Mesenchymal stem cell (in vitro differentiated cells and primary cell): ENCODE measurements at regions not wholly inside any gene's neighbourhood (a gene's known extent, or its start where the extent isn't known, plus 50 kb on each side); places are given as distances from the start of the nearest gene placed in this dataset.

Source experiments
- DNase-seq: peaks from one replicate; pipeline ENCODE4 v3.0.0-alpha.2; 2013
- H2AFZ ChIP-seq: one replicate; pipeline ENCODE4 v1.6.1; 2013; ENCODE audit warnings: low read depth, mild to moderate bottlenecking, control low read depth, inconsistent platforms, low read length, moderate library complexity
- H2AK5ac ChIP-seq: 2 replicates; pipeline ENCODE4 v1.6.1; 2013; ENCODE audit warnings: low read length, moderate library complexity, mild to moderate bottlenecking, inconsistent platforms; ENCODE audit not compliant: severe bottlenecking
- H2BK120ac ChIP-seq: one replicate; pipeline ENCODE4 v1.6.1; 2013; ENCODE audit warnings: low read depth, mild to moderate bottlenecking, inconsistent platforms, low read length, moderate library complexity
- H2BK12ac ChIP-seq, 2 experiments: one replicate each; pipeline ENCODE4 v1.6.1; 2013; ENCODE audit warnings: inconsistent platforms in 2 of 2, low read length in 2 of 2, mild to moderate bottlenecking in 2 of 2, moderate library complexity in 2 of 2, control low read depth in 1 of 2
- H2BK15ac ChIP-seq: one replicate; pipeline ENCODE4 v1.6.1; 2013; ENCODE audit warnings: mild to moderate bottlenecking, low read depth, inconsistent platforms; ENCODE audit not compliant: poor library complexity, severe bottlenecking
- H2BK5ac ChIP-seq: 2 replicates; pipeline ENCODE4 v1.6.1; 2013; ENCODE audit warnings: low read depth, mild to moderate bottlenecking, low read length, control low read depth, inconsistent platforms; ENCODE audit not compliant: poor library complexity, severe bottlenecking
- H3K14ac ChIP-seq, 2 experiments: one replicate each; pipeline ENCODE4 v1.6.1; 2013; ENCODE audit warnings: inconsistent platforms in 2 of 2, low read length in 2 of 2, control low read depth in 1 of 2, mild to moderate bottlenecking in 1 of 2, moderate library complexity in 1 of 2
- H3K18ac ChIP-seq, 2 experiments: one replicate each; pipeline ENCODE4 v1.6.1; 2013; ENCODE audit warnings: inconsistent platforms in 2 of 2, low read length in 2 of 2, control low read depth in 1 of 2, low read depth in 1 of 2, mild to moderate bottlenecking in 1 of 2
- H3K23ac ChIP-seq, 2 experiments: one replicate each; pipeline ENCODE4 v1.6.1; 2013; ENCODE audit warnings: inconsistent platforms in 2 of 2, low read length in 2 of 2, mild to moderate bottlenecking in 2 of 2, moderate library complexity in 2 of 2, control low read depth in 1 of 2
- H3K27ac ChIP-seq: 2 replicates; pipeline ENCODE4 v1.5.1; 2013; ENCODE audit warnings: mild to moderate bottlenecking, moderate library complexity, low read length, control low read depth, inconsistent platforms; ENCODE audit not compliant: poor library complexity, severe bottlenecking
- H3K27me3 ChIP-seq, 2 experiments: 2 replicates each; pipeline versions ENCODE4 v1.6.1 to v1.7.0; 2013; ENCODE audit warnings: low read length in 2 of 2, mild to moderate bottlenecking in 2 of 2, moderate library complexity in 2 of 2, control low read depth in 1 of 2, inconsistent platforms in 1 of 2; ENCODE audit not compliant: control insufficient read depth in 1 of 2, insufficient read depth in 1 of 2
- H3K36me3 ChIP-seq, 2 experiments: 2 replicates each; pipeline versions ENCODE4 v1.6.1 to v1.7.0; 2013; ENCODE audit warnings: low read length in 2 of 2, control low read depth in 1 of 2, inconsistent platforms in 1 of 2, low read depth in 1 of 2, mild to moderate bottlenecking in 1 of 2; ENCODE audit not compliant: insufficient read depth in 2 of 2, control insufficient read depth in 1 of 2
- H3K4ac ChIP-seq, 2 experiments: one replicate each; pipeline ENCODE4 v1.6.1; 2013; ENCODE audit warnings: inconsistent platforms in 2 of 2, low read length in 2 of 2, mild to moderate bottlenecking in 2 of 2, moderate library complexity in 2 of 2, control low read depth in 1 of 2, low read depth in 1 of 2
- H3K4me1 ChIP-seq: 2 replicates; pipeline ENCODE4 v1.6.1; 2013; ENCODE audit warnings: low read depth, low read length, control low read depth; ENCODE audit not compliant: control insufficient read depth, insufficient read depth
- H3K4me2 ChIP-seq: 2 replicates; pipeline ENCODE4 v1.6.1; 2013; ENCODE audit warnings: low read length, mild to moderate bottlenecking, inconsistent platforms; ENCODE audit not compliant: poor library complexity, severe bottlenecking
- H3K4me3 ChIP-seq, 2 experiments: 2 replicates each; pipeline versions ENCODE4 v1.5.1 to v1.7.0; 2013; ENCODE audit warnings: low read length in 2 of 2, mild to moderate bottlenecking in 2 of 2, control low read depth in 1 of 2, low read depth in 1 of 2; ENCODE audit not compliant: insufficient read depth in 1 of 2
- H3K79me1 ChIP-seq: replicated peaks from 2 replicates; pipeline ENCODE4 v1.6.1; 2013; ENCODE audit warnings: mild to moderate bottlenecking, control low read depth, low read length, inconsistent platforms; ENCODE audit not compliant: poor library complexity, severe bottlenecking
- H3K9ac ChIP-seq: 2 replicates; pipeline ENCODE4 v1.7.0; 2013; ENCODE audit warnings: mild to moderate bottlenecking, low read length, moderate library complexity
- H3K9me3 ChIP-seq: 2 replicates; pipeline ENCODE4 v1.7.0; 2013; ENCODE audit warnings: mild to moderate bottlenecking, low read length; ENCODE audit not compliant: control insufficient read depth
- H4K8ac ChIP-seq: one replicate; pipeline ENCODE4 v1.6.1; 2013; ENCODE audit warnings: inconsistent platforms, mild to moderate bottlenecking, low read length, moderate library complexity
- H4K91ac ChIP-seq: one replicate; pipeline ENCODE4 v1.6.1; 2013; ENCODE audit warnings: mild to moderate bottlenecking, low read length, inconsistent platforms
- WGBS: methylation state at CpG from one replicate; pipeline ENCODE4 v1.1.7; 2013; ENCODE audit warnings: mixed read lengths; 5-methylcytosine and 5-hydroxymethylcytosine counted together

GRCh38 chr10:114762811-114763210, 58.8 kb upstream of the FHIP2A start:
- Histone ChIP-seq H2BK15ac (no peak overlapping the region), H2BK12ac (no peak overlapping the region), H3K9me3 (no peaks in the 10 kb centered on the region), H3K14ac (no peak overlapping the region), H2BK5ac (no peak overlapping the region), H3K4ac (no peak overlapping the region), H3K4me2 (no peak overlapping the region), H2AK5ac (no peak overlapping the region), H3K36me3 (no peaks in the 10 kb centered on the region), H3K18ac (no peak overlapping the region), H2BK120ac (no peak overlapping the region), H3K27ac (no peak overlapping the region), H3K4me1 (peaks cover 6% of the 10 kb centered on the region), H3K9ac (no peak overlapping the region), H3K23ac (no peak overlapping the region), H3K27me3 (no peaks in the 10 kb centered on the region), H3K4me3 (no peak overlapping the region), H2AFZ (no peak overlapping the region), H4K8ac (no peak overlapping the region), H3K79me1 (peaks cover 9% of the 10 kb centered on the region), H4K91ac (no peak overlapping the region)
- 90% methylated on average over 4 of the region's 5 CpGs for WGBS
- no peak for DNase-seq

- Histone ChIP-seq H2AFZ (no peak overlapping the region), H4K91ac (no peak overlapping the region), H2BK12ac (no peak overlapping the region), H3K4me3 (no peak overlapping the region), H3K4me1 (peaks cover 9% of the 10 kb centered on the region), H3K9ac (no peak overlapping the region), H2AK5ac (no peak overlapping the region), H3K4ac (no peak overlapping the region), H3K9me3 (no peaks in the 10 kb centered on the region), H3K36me3 (no peaks in the 10 kb centered on the region), H2BK15ac (no peak overlapping the region), H3K79me1 (peaks cover 9% of the 10 kb centered on the region), H3K23ac (no peak overlapping the region), H2BK120ac (no peak overlapping the region), H3K18ac (no peak overlapping the region), H4K8ac (no peak overlapping the region), H3K27me3 (no peaks in the 10 kb centered on the region), H3K4me2 (no peak overlapping the region), H2BK5ac (no peak overlapping the region), H3K27ac (no peak overlapping the region), H3K14ac (no peak overlapping the region)
- no peak for DNase-seq
- 93% methylated on average over 1 of the region's 1 CpG for WGBS
These were observed 56.9 kb upstream of the FHIP2A start for GRCh38 chr10:114764656-114765055.

DNA sequence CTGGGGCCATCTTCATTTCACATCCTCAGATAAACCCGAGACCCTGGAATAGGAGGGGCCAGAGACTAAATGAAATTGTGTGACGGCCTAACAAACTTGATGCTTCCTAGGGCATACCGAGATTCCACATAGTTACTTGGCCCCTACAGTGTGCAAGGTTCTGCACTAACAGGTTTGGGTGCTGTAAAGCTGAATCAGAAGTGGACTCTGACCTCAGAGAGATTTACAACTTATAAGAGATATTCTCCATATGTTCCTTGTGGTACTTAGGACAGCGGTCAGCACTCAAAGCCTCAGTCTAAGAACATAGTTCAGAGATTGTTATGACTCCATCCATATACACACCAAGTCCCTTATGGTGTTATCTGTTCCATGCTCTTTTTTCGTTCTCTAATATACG, 55.1 kb upstream of the FHIP2A start:
- 86% methylated on average over 6 of the region's 6 CpGs for WGBS

DNA sequence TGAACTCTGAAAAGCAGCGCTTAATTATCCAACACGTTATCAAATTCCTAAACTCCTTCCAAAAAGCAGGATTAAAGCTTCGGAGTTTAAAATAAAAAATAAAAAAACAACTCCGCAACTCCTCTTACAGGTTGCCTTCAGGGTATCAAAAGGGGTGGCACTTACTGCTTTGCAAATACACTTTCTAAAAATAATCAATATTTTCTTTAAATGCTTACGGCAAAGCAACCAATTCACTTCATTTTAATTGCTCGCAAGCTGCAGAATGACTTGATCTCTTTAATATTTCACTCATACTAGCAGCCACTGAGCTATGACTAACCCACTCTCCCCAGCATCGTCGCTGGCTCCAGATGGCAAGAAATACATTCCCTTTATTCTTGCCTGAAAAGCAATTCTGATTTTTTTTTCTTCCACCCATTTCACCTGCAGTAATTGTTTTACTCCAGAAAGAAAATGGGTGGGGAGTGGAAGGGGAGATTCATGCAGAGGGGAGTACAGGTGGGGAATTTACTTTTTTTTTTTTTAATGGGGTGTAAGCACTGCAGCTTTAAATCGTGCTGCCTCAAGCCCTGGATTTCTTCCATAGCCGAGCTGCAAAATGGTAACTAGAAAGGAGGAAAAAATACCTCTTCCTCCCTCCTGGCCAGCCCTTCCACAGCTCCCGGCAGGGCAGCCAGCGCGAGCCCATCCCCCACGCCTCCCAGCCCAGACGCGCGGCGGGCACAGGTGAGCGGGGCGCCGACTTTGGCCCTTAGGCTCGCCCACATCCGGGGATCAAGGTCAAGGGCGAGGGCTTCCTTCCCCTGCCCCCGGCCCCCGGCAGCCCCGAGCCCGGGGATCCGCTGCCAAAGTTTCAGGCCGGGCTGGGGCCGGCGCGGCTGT, 54.2 kb upstream of the FHIP2A start:
- peak overlapping the region; percentile 27 for H3K9ac ChIP-seq
- 13% methylated on average over 31 of the region's 33 CpGs for WGBS

More for the DNA sequence above, 55.1 kb upstream of the FHIP2A start:
- no peaks in the 10 kb centered on the region for H3K27me3 ChIP-seq
- no peaks in the 10 kb centered on the region for H3K36me3 ChIP-seq
- H3K18ac ChIP-seq, result no peak overlapping the region
- H3K4me2 ChIP-seq, result no peak overlapping the region
- no peaks in the 10 kb centered on the region for H3K9me3 ChIP-seq
- no peak overlapping the region for H2BK5ac ChIP-seq
- DNase-seq, result no peak
- H2BK120ac ChIP-seq, result no peak overlapping the region
- no peak overlapping the region for H3K23ac ChIP-seq
- no peak overlapping the region for H3K9ac ChIP-seq
- H3K4ac ChIP-seq, result no peak overlapping the region
- H2AFZ ChIP-seq, result no peak overlapping the region
- H2BK15ac ChIP-seq, result no peak overlapping the region
- H3K79me1 ChIP-seq, result peaks cover 9% of the 10 kb centered on the region
- no peak overlapping the region for H4K91ac ChIP-seq
- peaks cover 9% of the 10 kb centered on the region for H3K4me1 ChIP-seq
- H3K27ac ChIP-seq, result no peak overlapping the region
- H2AK5ac ChIP-seq, result peak overlapping the region; percentile 58
- no peak overlapping the region for H4K8ac ChIP-seq
- no peak overlapping the region for H3K14ac ChIP-seq
- H2BK12ac ChIP-seq, result no peak overlapping the region
- H3K4me3 ChIP-seq, result no peak overlapping the region

More for the DNA sequence above, 54.2 kb upstream of the FHIP2A start:
- Histone ChIP-seq H3K14ac (peak overlapping the region in 1 of 2 experiments; percentile 65), H3K27ac (peak overlapping the region; percentile 61), H3K4me2 (peak overlapping the region; percentile 94), H3K18ac (peak overlapping the region in 1 of 2 experiments; percentile 54), H3K36me3 (no peaks in the 10 kb centered on the region), H3K4ac (no peak overlapping the region), H2AK5ac (no peak overlapping the region), H2BK12ac (no peak overlapping the region), H3K79me1 (peaks cover 9% of the 10 kb centered on the region), H2BK15ac (no peak overlapping the region), H4K91ac (no peak overlapping the region), H3K9me3 (no peaks in the 10 kb centered on the region), H3K23ac (peak overlapping the region in 1 of 2 experiments; percentile 34), H3K27me3 (no peaks in the 10 kb centered on the region), H2BK120ac (no peak overlapping the region), H3K4me1 (peaks cover 9% of the 10 kb centered on the region), H2BK5ac (no peak overlapping the region), H3K4me3 (peak overlapping the region; percentile 80 to 93), H2AFZ (peak overlapping the region; percentile 51), H4K8ac (no peak overlapping the region)
- DNase-seq, result peak; percentile 30
